Mammary epithelial cell (primary cell): ENCODE measurements at regions not wholly inside any gene's neighbourhood (a gene's known extent, or its start where the extent isn't known, plus 50 kb on each side); places are given as distances from the start of the nearest gene placed in this dataset.

Experiments used
- CTCF ChIP-seq, 2 donors: IDR thresholded peaks in 1 of 2; conservative IDR thresholded peaks in 1 of 2; 2 replicates each; pipeline ENCODE4 v1.5.1; 2011 to 2012; ENCODE audit warnings: inconsistent platforms in 2 of 2, low read length in 2 of 2, mild to moderate bottlenecking in 2 of 2, control low read depth in 1 of 2, low read depth in 1 of 2; ENCODE audit not compliant: insufficient read depth in 1 of 2; ENCODE audit errors: extremely low read depth in 1 of 2
- EZH2 ChIP-seq: IDR thresholded peaks from 2 replicates; pipeline ENCODE4 v1.6.1; 2012; ENCODE audit warnings: low read length, inconsistent platforms, borderline replicate concordance

GRCh38 chr6:14655201-14656061, 537.9 kb downstream of the CD83 start:
- TF ChIP-seq CTCF (conservative IDR thresholded peaks at IDR 0.05 in 1 of 2, IDR thresholded peaks at IDR 0.05 in 1 of 2; ENCODE audit: extremely low read depth in 1 of 2, insufficient read depth in 1 of 2, low read depth in 1 of 2, low read length in 2 of 2), result no peak
- TF ChIP-seq EZH2, result no peak
